ENCODE measurements at regions not wholly inside any gene's neighbourhood (a gene's known extent, or its start where the extent isn't known, plus 50 kb on each side); places are given as distances from the start of the nearest gene placed in this dataset.

- no peaks in the 10 kb centered on the region for H3F3A ChIP-seq (replicated peaks; ENCODE audit: low read depth)
- no peak overlapping the region for H3K4me2 ChIP-seq
- no peak for ATAC-seq
- H2AFZ ChIP-seq: no peak overlapping the region
- TF ChIP-seq POLR2AphosphoS5 (IDR thresholded peaks at IDR 0.05; ENCODE audit: low read depth) (no peak), ZNF114 (CRISPR knock-in tag; IDR thresholded peaks at IDR 0.05) (no peak), EZH2phosphoT487 (IDR thresholded peaks at IDR 0.05; ENCODE audit: unreplicated experiment) (no peak), EZH2 (IDR thresholded peaks at IDR 0.05; ENCODE audit: low read depth, unreplicated experiment) (no peak), CTCF (conservative IDR thresholded peaks at IDR 0.05; ENCODE audit: low read depth in 2 of 2) (no peak), STAT1 (IDR thresholded peaks at IDR 0.05; ENCODE audit: unreplicated experiment) (no peak), NANOG (IDR thresholded peaks at IDR 0.05; ENCODE audit: borderline replicate concordance) (no peak), ZNF331 (CRISPR knock-in tag; IDR thresholded peaks at IDR 0.05; ENCODE audit: low read depth) (no peak), JUNB (IDR thresholded peaks at IDR 0.05; ENCODE audit: unreplicated experiment) (no peak), CREB1 (CRISPR knock-in tag; IDR thresholded peaks at IDR 0.05; ENCODE audit: low read depth) (no peak)
- TF ChIP-seq, protein P1, sequence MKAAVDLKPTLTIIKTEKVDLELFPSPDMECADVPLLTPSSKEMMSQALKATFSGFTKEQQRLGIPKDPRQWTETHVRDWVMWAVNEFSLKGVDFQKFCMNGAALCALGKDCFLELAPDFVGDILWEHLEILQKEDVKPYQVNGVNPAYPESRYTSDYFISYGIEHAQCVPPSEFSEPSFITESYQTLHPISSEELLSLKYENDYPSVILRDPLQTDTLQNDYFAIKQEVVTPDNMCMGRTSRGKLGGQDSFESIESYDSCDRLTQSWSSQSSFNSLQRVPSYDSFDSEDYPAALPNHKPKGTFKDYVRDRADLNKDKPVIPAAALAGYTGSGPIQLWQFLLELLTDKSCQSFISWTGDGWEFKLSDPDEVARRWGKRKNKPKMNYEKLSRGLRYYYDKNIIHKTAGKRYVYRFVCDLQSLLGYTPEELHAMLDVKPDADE (IDR thresholded peaks at IDR 0.05): no peak
- TF ChIP-seq, protein P2, sequence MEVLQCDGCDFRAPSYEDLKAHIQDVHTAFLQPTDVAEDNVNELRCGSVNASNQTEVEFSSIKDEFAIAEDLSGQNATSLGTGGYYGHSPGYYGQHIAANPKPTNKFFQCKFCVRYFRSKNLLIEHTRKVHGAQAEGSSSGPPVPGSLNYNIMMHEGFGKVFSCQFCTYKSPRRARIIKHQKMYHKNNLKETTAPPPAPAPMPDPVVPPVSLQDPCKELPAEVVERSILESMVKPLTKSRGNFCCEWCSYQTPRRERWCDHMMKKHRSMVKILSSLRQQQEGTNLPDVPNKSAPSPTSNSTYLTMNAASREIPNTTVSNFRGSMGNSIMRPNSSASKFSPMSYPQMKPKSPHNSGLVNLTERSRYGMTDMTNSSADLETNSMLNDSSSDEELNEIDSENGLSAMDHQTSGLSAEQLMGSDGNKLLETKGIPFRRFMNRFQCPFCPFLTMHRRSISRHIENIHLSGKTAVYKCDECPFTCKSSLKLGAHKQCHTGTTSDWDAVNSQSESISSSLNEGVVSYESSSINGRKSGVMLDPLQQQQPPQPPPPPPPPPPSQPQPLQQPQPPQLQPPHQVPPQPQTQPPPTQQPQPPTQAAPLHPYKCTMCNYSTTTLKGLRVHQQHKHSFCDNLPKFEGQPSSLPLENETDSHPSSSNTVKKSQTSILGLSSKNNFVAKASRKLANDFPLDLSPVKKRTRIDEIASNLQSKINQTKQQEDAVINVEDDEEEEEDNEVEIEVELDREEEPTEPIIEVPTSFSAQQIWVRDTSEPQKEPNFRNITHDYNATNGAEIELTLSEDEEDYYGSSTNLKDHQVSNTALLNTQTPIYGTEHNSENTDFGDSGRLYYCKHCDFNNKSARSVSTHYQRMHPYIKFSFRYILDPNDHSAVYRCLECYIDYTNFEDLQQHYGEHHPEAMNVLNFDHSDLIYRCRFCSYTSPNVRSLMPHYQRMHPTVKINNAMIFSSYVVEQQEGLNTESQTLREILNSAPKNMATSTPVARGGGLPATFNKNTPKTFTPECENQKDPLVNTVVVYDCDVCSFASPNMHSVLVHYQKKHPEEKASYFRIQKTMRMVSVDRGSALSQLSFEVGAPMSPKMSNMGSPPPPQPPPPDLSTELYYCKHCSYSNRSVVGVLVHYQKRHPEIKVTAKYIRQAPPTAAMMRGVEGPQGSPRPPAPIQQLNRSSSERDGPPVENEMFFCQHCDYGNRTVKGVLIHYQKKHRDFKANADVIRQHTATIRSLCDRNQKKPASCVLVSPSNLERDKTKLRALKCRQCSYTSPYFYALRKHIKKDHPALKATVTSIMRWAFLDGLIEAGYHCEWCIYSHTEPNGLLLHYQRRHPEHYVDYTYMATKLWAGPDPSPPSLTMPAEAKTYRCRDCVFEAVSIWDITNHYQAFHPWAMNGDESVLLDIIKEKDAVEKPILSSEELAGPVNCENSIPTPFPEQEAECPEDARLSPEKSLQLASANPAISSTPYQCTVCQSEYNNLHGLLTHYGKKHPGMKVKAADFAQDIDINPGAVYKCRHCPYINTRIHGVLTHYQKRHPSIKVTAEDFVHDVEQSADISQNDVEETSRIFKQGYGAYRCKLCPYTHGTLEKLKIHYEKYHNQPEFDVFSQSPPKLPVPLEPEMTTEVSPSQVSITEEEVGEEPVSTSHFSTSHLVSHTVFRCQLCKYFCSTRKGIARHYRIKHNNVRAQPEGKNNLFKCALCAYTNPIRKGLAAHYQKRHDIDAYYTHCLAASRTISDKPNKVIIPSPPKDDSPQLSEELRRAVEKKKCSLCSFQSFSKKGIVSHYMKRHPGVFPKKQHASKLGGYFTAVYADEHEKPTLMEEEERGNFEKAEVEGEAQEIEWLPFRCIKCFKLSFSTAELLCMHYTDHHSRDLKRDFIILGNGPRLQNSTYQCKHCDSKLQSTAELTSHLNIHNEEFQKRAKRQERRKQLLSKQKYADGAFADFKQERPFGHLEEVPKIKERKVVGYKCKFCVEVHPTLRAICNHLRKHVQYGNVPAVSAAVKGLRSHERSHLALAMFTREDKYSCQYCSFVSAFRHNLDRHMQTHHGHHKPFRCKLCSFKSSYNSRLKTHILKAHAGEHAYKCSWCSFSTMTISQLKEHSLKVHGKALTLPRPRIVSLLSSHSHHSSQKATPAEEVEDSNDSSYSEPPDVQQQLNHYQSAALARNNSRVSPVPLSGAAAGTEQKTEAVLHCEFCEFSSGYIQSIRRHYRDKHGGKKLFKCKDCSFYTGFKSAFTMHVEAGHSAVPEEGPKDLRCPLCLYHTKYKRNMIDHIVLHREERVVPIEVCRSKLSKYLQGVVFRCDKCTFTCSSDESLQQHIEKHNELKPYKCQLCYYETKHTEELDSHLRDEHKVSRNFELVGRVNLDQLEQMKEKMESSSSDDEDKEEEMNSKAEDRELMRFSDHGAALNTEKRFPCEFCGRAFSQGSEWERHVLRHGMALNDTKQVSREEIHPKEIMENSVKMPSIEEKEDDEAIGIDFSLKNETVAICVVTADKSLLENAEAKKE (CRISPR knock-in tag; IDR thresholded peaks at IDR 0.05): no peak
- TF ChIP-seq, protein P3, sequence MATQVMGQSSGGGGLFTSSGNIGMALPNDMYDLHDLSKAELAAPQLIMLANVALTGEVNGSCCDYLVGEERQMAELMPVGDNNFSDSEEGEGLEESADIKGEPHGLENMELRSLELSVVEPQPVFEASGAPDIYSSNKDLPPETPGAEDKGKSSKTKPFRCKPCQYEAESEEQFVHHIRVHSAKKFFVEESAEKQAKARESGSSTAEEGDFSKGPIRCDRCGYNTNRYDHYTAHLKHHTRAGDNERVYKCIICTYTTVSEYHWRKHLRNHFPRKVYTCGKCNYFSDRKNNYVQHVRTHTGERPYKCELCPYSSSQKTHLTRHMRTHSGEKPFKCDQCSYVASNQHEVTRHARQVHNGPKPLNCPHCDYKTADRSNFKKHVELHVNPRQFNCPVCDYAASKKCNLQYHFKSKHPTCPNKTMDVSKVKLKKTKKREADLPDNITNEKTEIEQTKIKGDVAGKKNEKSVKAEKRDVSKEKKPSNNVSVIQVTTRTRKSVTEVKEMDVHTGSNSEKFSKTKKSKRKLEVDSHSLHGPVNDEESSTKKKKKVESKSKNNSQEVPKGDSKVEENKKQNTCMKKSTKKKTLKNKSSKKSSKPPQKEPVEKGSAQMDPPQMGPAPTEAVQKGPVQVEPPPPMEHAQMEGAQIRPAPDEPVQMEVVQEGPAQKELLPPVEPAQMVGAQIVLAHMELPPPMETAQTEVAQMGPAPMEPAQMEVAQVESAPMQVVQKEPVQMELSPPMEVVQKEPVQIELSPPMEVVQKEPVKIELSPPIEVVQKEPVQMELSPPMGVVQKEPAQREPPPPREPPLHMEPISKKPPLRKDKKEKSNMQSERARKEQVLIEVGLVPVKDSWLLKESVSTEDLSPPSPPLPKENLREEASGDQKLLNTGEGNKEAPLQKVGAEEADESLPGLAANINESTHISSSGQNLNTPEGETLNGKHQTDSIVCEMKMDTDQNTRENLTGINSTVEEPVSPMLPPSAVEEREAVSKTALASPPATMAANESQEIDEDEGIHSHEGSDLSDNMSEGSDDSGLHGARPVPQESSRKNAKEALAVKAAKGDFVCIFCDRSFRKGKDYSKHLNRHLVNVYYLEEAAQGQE (IDR thresholded peaks at IDR 0.05; ENCODE audit: unreplicated experiment): no peak
- no peaks in the 10 kb centered on the region for H3K27me3 ChIP-seq (ENCODE audit: insufficient read depth)
- Mint-ChIP-seq H3K9me3 (peaks cover 81% of the 10 kb centered on the region), H3K27me3 (ENCODE audit: insufficient read depth, low read depth, poor library complexity) (peaks cover 3% of the 10 kb centered on the region), H3K27ac (no peak overlapping the region), H3K4me1 (no peaks in the 10 kb centered on the region; the same call in 2 of the 3 replicates), H3K4me3 (no peak overlapping the region), H3K36me3 (ENCODE audit: low read depth) (peaks cover 9% of the 10 kb centered on the region; the same call in 2 of the 3 replicates)
- H3K9me2 ChIP-seq (ENCODE audit: insufficient read depth): no peaks in the 10 kb centered on the region
- no peaks in the 10 kb centered on the region for H3K79me2 ChIP-seq (replicated peaks; ENCODE audit: insufficient read depth)
- no peak overlapping the region for H3K27ac ChIP-seq (ENCODE audit: low read depth)
- no peaks in the 10 kb centered on the region for H3K36me3 ChIP-seq (ENCODE audit: insufficient read depth)
- no peaks in the 10 kb centered on the region for H3K4me1 ChIP-seq (ENCODE audit: insufficient read depth)
- no peaks in the 10 kb centered on the region for H4K20me1 ChIP-seq (replicated peaks; ENCODE audit: insufficient read depth)
- H3K4me3 ChIP-seq: no peak overlapping the region
- no peak for DNase-seq (ENCODE audit: low spot score)
Observed at GRCh38 chr16:6958184-6958583, 374.5 kb upstream of the RBFOX1 start.
